ENCODE measurements at regions not wholly inside any gene's neighbourhood (a gene's known extent, or its start where the extent isn't known, plus 50 kb on each side); places are given as distances from the start of the nearest gene placed in this dataset.

- no peak for TF ChIP-seq POLR2A (IDR thresholded peaks at IDR 0.05)
- TF ChIP-seq, protein P1, sequence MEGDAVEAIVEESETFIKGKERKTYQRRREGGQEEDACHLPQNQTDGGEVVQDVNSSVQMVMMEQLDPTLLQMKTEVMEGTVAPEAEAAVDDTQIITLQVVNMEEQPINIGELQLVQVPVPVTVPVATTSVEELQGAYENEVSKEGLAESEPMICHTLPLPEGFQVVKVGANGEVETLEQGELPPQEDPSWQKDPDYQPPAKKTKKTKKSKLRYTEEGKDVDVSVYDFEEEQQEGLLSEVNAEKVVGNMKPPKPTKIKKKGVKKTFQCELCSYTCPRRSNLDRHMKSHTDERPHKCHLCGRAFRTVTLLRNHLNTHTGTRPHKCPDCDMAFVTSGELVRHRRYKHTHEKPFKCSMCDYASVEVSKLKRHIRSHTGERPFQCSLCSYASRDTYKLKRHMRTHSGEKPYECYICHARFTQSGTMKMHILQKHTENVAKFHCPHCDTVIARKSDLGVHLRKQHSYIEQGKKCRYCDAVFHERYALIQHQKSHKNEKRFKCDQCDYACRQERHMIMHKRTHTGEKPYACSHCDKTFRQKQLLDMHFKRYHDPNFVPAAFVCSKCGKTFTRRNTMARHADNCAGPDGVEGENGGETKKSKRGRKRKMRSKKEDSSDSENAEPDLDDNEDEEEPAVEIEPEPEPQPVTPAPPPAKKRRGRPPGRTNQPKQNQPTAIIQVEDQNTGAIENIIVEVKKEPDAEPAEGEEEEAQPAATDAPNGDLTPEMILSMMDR (IDR thresholded peaks at IDR 0.05) = no peak
- H3K9me3 ChIP-seq = no peaks in the 10 kb centered on the region
- 21% methylated on average over 6 of the region's 6 CpGs for WGBS (ENCODE audit: insufficient coverage, low coverage, low lambda C conversion rate, missing lambda C conversion rate)
- ATAC-seq (no peak), DNase-seq (no peak)
- no peaks in the 10 kb centered on the region for H3K36me3 ChIP-seq
- intact Hi-C loops (cut with DNase I) = no loop called here
- H3K27ac ChIP-seq = no peak overlapping the region
- no peaks in the 10 kb centered on the region for H3K4me1 ChIP-seq
- H3K27me3 ChIP-seq = no peaks in the 10 kb centered on the region
- no peak overlapping the region for H3K4me3 ChIP-seq
Measured at GRCh38 chr6:93786474-93787330, 367.3 kb upstream of the EPHA7 start.

GRCh38 chr6:93785694-93786030 lies 366.3 kb upstream of the EPHA7 start:
- H3K36me3 ChIP-seq = no peaks in the 10 kb centered on the region
- H3K9me3 ChIP-seq = no peaks in the 10 kb centered on the region
- no peak overlapping the region for H3K4me3 ChIP-seq
- intact Hi-C loops (cut with DNase I) = no loop called here
- WGBS (ENCODE audit: insufficient coverage, low coverage, low lambda C conversion rate, missing lambda C conversion rate) = 68% methylated on average over 3 of the region's 3 CpGs
- TF ChIP-seq POLR2A (IDR thresholded peaks at IDR 0.05) = no peak
- TF ChIP-seq, protein P1 (IDR thresholded peaks at IDR 0.05) = no peak
- DNase-seq (no peak), ATAC-seq (no peak)
- no peaks in the 10 kb centered on the region for H3K27me3 ChIP-seq
- no peaks in the 10 kb centered on the region for H3K4me1 ChIP-seq
- H3K27ac ChIP-seq = no peak overlapping the region

DNA sequence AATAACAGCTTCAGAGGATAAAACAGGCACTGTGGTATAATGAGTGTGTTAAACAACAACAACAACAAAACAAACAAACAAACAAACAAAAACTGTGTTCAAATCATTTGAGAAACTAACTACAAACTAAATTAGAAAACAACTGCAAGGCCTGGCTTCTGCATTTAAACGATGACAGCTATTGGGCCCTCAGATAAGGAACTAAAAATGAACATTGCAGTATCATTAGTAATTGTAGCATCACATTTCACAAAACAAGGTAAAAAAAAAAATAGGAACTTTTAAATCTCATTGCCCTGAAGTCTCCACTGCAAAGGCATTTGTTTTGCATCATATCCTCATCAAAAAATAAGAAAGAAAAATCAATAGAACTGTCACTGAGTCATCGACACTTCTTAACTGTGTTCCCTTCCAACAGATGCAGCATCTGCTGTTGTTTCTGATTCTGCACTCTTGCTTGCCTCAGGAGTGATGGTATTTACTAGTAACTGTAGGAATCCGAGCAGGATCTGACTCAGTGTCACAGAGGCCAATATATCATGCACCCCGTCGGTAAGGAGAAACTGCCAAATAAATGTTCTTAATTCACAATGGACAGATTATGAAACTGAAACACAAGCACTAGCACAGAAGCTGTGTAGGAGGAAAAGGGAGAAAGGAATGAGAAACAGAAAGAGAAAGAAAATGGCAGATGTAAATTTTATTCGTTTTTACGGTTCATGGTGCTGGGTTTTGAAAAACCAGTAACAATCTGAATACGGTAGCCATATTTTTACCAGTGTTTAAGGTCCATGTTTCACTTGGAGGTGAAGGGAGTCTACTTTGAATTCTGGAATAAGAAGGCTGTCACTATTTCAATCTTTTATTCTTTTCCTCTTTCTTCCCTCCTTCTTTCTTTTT lies 365.7 kb upstream of the EPHA7 start:
- H3K27ac ChIP-seq = no peak overlapping the region
- DNase-seq (no peak), ATAC-seq (no peak)
- intact Hi-C loops (cut with DNase I) = no loop called here
- TF ChIP-seq, protein P1 (IDR thresholded peaks at IDR 0.05) = no peak
- WGBS (ENCODE audit: insufficient coverage, low coverage, low lambda C conversion rate, missing lambda C conversion rate) = 50% methylated on average over 8 of the region's 8 CpGs
- H3K4me1 ChIP-seq = no peaks in the 10 kb centered on the region
- H3K27me3 ChIP-seq = no peaks in the 10 kb centered on the region
- no peaks in the 10 kb centered on the region for H3K9me3 ChIP-seq
- H3K4me3 ChIP-seq = no peak overlapping the region
- H3K36me3 ChIP-seq = no peaks in the 10 kb centered on the region

- H3K4me1 ChIP-seq = no peaks in the 10 kb centered on the region
- no peaks in the 10 kb centered on the region for H3K36me3 ChIP-seq
- H3K4me3 ChIP-seq = no peak overlapping the region
- DNase-seq (no peak), ATAC-seq (peak in 2 of 4 donors; percentile 31 to 36)
- no peak for TF ChIP-seq POLR2A (IDR thresholded peaks at IDR 0.05)
- TF ChIP-seq, protein P1 (IDR thresholded peaks at IDR 0.05) = no peak
- intact Hi-C loops (cut with DNase I) = no loop called here
- WGBS (ENCODE audit: insufficient coverage, low coverage, low lambda C conversion rate, missing lambda C conversion rate) = 33% methylated on average over 12 of the region's 12 CpGs
- H3K27ac ChIP-seq = no peak overlapping the region
- no peaks in the 10 kb centered on the region for H3K9me3 ChIP-seq
- no peaks in the 10 kb centered on the region for H3K27me3 ChIP-seq
Measured at GRCh38 chr6:93779086-93779841, 359.9 kb upstream of the EPHA7 start.

Data from right lobe of liver (tissue), 6 donors.